ENCODE measurements at regions not wholly inside any gene's neighbourhood (a gene's known extent, or its start where the extent isn't known, plus 50 kb on each side); places are given as distances from the start of the nearest gene placed in this dataset.

DNA sequence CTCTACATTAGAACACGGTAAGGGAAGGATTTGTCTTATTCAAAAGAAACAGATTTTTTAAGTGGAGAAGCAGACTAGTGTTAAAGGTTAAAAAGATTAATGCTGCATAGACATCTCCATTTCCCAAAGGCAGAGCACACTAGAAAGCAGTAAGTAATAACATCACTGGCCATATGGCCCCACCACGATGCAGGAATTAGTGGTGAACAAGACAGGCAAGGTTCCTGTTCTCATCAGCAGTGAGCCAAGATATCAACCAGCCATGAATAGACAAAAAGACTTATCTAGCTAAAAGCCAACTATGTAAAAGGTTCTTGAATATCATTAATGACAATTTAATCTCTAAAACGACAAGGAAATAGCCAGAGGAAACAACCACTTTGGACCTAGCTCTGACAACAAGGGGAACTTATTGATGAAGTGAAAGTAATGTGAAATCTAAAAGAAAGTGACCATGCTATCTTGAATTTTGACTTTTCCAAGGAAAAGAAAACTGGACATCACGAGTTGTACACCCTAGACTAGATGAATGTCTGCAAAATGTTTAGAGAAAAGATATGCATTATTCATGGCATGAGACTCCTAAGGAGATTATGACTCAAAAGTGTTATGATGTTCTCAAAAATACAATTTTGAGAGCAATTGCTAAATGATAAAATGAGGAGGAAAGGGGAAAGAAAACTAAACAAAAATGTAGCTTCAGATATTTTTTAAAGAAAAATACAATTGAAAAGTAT is 157.9 kb upstream of the STXBP5 start:
- peaks cover 17% of the 10 kb centered on the region for H3K9me3 Mint-ChIP-seq
- TF ChIP-seq, protein P1, sequence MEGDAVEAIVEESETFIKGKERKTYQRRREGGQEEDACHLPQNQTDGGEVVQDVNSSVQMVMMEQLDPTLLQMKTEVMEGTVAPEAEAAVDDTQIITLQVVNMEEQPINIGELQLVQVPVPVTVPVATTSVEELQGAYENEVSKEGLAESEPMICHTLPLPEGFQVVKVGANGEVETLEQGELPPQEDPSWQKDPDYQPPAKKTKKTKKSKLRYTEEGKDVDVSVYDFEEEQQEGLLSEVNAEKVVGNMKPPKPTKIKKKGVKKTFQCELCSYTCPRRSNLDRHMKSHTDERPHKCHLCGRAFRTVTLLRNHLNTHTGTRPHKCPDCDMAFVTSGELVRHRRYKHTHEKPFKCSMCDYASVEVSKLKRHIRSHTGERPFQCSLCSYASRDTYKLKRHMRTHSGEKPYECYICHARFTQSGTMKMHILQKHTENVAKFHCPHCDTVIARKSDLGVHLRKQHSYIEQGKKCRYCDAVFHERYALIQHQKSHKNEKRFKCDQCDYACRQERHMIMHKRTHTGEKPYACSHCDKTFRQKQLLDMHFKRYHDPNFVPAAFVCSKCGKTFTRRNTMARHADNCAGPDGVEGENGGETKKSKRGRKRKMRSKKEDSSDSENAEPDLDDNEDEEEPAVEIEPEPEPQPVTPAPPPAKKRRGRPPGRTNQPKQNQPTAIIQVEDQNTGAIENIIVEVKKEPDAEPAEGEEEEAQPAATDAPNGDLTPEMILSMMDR (IDR thresholded peaks at IDR 0.05), result no peak

DNA sequence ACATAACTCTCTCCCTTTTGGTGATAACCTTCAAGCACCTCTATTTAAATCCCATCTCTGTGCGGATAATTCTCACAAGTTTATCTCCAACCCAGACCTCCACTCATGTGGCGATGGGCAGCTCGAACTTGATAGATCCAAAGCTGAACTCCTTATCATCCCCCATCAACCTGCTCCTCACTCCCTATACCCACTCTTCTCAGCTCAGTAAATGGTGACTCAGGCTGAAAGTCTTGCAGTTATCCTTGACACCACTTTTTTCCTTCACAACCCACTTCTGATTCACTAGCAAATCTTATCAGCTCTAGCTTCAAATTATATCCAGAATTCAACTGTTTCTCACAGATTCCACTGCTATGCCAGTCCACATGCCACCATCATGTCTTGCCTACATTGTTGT is 155.3 kb upstream of the STXBP5 start:
- H3K9me3 Mint-ChIP-seq, result peaks cover 6% of the 10 kb centered on the region
- no peaks in the 10 kb centered on the region for H3K4me1 Mint-ChIP-seq
- no peak for DNase-seq
- no peak overlapping the region for H3K27ac Mint-ChIP-seq
- no peak overlapping the region for H3K4me3 Mint-ChIP-seq
- TF ChIP-seq, protein P1 (IDR thresholded peaks at IDR 0.05), result no peak
- peaks cover 4% of the 10 kb centered on the region for H3K27me3 Mint-ChIP-seq (ENCODE audit: low read depth, poor library complexity)
- H3K36me3 Mint-ChIP-seq (ENCODE audit: low read depth), result peaks cover 4% of the 10 kb centered on the region

More for the DNA sequence above, 157.9 kb upstream of the STXBP5 start:
- peaks cover 4% of the 10 kb centered on the region for H3K27me3 Mint-ChIP-seq (ENCODE audit: low read depth, poor library complexity)
- H3K27ac Mint-ChIP-seq, result no peak overlapping the region
- no peaks in the 10 kb centered on the region for H3K4me1 Mint-ChIP-seq
- no peak for DNase-seq
- peaks cover 6% of the 10 kb centered on the region for H3K36me3 Mint-ChIP-seq (ENCODE audit: low read depth)
- no peak overlapping the region for H3K4me3 Mint-ChIP-seq

DNA sequence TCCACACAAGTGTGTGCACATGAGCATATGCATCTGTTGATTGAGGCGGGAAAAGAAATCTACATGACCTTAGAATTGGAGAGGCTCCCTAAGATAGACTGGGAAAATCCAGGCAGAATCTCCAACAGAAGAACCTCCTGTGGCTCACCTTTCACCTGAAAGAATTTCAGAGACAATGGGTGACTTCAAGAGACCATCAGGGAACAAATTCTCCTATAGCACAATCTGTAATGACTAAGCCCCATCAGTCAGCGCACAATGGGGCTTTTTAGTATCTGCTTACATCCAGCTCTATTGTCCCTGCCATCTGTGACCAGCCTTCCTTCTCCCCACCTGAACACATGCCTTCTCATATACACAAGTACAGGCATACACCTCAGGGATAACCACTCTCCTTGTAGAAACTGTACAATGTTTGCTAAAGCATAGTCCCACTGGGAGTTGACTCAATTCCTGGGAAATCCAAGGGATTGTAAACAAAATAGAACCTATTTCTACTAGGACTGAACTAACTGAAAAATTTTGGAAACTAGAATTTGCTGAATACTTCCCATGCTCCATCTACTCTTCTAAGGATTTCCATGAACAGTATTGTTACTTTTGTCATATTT is 150.8 kb upstream of the STXBP5 start:
- no peaks in the 10 kb centered on the region for H3K36me3 Mint-ChIP-seq (ENCODE audit: low read depth)
- H3K4me1 Mint-ChIP-seq, result no peaks in the 10 kb centered on the region
- no peak overlapping the region for H3K4me3 Mint-ChIP-seq
- H3K27ac Mint-ChIP-seq, result no peak overlapping the region
- peaks cover 2% of the 10 kb centered on the region for H3K27me3 Mint-ChIP-seq (ENCODE audit: low read depth, poor library complexity)
- H3K9me3 Mint-ChIP-seq, result no peaks in the 10 kb centered on the region
- no peak for DNase-seq
- TF ChIP-seq, protein P1 (IDR thresholded peaks at IDR 0.05), result no peak

- no peaks in the 10 kb centered on the region for H3K36me3 Mint-ChIP-seq (ENCODE audit: low read depth)
- TF ChIP-seq, protein P1 (IDR thresholded peaks at IDR 0.05), result no peak
- H3K4me1 Mint-ChIP-seq, result no peaks in the 10 kb centered on the region
- no peak overlapping the region for H3K4me3 Mint-ChIP-seq
- no peak overlapping the region for H3K27ac Mint-ChIP-seq
- no peaks in the 10 kb centered on the region for H3K27me3 Mint-ChIP-seq (ENCODE audit: low read depth, poor library complexity)
- no peak for DNase-seq
- H3K9me3 Mint-ChIP-seq, result no peaks in the 10 kb centered on the region
Measured at GRCh38 chr6:147054158-147054557, 150.1 kb upstream of the STXBP5 start.

DNA sequence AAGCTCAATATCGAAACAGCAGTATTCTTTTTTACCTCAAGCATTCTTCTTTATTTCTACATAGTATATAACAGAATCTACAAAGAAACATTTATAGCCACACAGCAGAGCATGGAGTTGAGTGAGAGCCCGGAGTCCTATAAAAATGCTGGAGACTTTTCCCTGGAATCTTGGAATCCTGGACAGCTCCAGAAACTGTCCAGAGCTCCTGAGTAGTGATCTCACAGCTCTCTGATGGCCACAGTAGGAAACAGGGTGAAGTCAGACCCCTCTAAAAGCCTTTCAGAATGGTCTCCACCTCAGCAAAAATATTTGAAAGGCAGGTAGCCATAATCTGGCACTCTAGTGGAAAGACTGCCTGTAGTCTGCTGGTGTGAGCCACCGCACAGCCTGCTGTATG is 149.3 kb upstream of the STXBP5 start:
- Mint-ChIP-seq H3K4me3 (no peak overlapping the region), H3K27ac (no peak overlapping the region), H3K27me3 (ENCODE audit: low read depth, poor library complexity) (no peaks in the 10 kb centered on the region), H3K9me3 (no peaks in the 10 kb centered on the region), H3K4me1 (no peaks in the 10 kb centered on the region), H3K36me3 (ENCODE audit: low read depth) (no peaks in the 10 kb centered on the region)
- TF ChIP-seq, protein P1 (IDR thresholded peaks at IDR 0.05), result no peak
- DNase-seq, result no peak

Data from nephron progenitor cell (in vitro differentiated cells).